ENCODE measurements at regions not wholly inside any gene's neighbourhood (a gene's known extent, or its start where the extent isn't known, plus 50 kb on each side); places are given as distances from the start of the nearest gene placed in this dataset.

DNA sequence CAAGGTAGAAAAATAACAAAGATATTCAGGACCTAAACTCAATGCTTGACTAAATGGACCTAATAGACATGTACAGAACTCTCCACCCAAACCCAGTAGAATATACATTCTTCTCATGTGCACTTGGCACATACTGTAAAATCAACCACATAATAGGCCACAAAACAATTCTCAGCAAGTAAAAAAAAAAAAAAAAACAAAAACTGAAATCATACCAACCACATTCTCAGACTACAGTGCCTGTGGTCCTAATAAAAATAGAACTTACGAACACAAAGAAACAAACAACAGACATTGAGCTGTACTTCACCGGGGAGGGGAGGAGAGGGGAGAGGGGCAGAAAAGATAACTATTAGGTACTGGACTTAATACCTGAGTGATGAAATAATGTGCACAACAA lies 114.1 kb upstream of the CD180 start:
- no peak for DNase-seq

DNA sequence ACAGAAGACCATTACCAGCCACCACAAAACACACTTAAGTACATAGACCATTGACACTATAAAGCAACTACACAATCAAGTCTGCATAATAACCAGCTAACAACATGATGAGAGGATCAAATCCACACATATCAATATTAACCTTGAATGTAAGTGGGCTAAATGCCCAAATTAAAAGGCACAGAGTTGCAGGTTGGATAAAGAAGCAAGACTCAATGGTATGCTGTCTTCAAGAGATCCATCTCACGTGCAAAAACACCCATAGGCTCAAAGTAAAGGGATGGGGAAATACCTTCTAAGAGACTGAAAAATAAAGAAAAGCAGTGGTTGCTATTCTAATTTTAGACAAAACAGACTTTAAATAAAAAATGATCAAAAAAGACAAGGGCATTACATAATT lies 113.6 kb upstream of the CD180 start:
- no peak for DNase-seq

DNA sequence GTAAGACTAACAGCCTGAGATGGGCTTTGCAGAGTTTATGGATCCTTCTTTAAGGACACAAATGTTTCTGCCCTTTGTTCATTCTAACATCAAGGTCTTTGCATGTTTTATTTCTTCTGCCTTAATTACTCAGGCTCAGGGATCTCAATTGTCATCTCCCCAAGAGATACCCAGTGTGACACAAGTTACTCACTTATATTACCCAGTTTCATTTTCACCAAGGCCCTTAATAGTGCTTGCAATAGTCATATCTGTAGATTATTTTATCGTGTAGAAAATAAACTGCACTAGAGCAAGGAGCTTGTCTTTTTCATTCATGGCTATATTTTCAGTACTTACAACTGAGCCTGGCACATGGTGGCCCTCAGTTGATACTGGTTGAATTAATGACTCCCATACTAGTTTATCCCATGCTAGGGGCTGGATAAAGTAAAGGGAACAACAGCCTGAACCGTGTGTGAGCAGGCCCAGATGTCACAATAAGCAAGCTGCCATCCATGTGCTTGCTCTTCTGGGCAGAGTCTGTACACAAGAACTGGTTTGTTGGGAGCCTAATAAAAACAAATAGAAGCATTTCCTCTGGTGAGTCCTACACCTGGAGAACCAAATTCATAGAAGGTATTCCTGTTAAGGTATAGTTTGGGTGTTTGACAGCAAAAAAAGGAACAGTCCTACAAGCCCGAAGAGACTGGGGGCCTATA lies 112.5 kb upstream of the CD180 start:
- no peak for DNase-seq

DNA sequence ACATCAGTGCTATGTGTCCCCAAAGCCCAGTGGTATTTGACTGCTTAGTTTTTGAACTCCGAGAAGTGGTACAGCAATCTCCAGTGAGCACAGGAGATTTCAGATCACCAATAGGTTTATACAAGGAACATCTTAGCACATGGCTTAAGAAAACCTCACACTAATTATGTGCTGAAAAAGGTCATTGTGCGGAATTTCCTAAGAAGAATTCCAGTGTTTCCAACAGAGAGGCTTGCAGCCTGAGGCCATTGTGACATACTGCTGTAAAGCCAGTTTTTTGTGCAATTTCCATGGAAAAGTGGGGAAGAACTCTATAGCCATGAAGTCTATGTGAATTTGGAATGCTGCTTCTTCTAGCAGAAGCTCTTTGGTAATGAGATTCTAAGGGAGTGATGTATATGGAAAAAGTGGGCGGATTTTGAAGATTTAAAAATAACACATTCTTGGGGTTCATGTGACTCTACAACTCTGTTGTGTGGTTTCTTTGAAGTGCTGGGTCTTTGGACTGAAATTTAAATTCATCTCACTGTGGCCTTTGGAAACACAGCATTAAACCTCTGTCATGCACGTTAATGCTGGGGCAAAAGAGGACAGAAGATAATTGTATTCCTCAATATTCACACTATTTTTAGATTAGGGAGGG lies 110.5 kb upstream of the CD180 start:
- DNase-seq: no peak

- DNase-seq: no peak
Measured at GRCh38 chr5:67305913-67306710, 109.5 kb upstream of the CD180 start.

DNA sequence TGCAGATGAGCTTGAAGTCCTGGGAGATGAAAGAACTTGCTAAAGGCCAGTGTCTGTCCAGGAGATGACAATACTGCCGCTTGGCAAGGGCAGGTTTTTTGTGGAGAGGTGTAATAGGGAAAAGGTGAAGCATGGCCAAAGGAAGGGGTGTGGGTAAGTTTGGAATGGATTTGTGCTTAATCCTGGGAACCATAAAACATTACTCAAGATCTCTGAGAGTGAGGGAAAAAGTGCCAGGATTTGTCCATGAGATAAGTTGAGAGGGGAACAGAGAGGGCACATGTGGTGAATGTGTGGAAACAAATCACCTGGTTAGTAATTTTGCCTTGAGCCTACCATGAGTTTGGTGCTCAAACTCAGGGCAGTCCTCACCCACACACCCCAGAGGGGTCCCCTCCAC lies 108.8 kb upstream of the CD180 start:
- no peak for DNase-seq

DNA sequence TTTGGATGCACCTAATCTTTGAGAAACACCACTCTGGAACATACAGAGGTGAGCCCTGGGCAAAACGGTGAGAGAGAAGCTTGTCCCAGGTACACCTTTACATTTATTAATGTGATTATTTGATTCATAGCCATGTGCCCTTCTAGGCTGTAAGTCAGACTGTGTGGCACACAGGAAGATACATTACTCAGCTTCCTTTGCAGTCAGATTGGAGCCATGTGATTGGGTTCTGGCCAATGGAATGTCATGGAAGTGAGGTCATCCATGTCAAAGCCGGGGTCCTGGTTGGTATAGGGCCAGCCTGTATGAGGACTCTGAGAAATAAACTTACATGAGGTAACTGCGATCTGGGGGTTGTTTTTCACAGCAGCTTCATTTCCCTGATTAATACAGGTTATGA lies 106.8 kb upstream of the CD180 start:
- DNase-seq: no peak

DNA sequence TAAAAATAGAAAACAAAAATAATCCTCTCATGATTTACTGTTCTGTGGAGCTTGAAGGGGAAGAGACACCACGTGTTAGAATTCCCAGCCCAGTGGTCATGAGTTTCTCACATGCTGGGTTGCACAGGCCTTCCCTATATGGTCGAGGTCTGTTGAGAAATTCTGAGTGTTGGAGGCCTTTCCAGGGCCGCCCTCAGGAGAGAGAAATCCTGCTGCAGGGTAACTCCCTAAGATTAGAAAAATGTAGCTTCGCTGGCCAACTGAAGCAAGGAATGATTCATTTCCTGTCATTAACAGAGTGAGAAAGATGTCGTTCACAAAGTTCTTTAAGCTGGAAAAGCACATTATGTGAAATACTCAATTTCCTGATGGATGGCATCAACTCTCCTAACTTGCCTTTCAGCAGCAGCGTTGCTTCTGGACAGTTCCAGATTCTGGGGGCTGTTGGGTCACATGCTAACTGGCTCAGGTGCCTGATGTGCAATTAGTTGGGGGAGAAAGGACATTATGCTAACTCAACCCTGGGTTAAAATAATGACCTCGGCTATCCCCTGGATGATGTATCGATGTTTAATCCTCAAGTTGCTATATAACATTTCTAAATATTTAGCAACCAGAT lies 104.8 kb upstream of the CD180 start:
- no peak for DNase-seq

GRCh38 chr5:67300326-67300725 lies 103.7 kb upstream of the CD180 start:
- DNase-seq: no peak

DNA sequence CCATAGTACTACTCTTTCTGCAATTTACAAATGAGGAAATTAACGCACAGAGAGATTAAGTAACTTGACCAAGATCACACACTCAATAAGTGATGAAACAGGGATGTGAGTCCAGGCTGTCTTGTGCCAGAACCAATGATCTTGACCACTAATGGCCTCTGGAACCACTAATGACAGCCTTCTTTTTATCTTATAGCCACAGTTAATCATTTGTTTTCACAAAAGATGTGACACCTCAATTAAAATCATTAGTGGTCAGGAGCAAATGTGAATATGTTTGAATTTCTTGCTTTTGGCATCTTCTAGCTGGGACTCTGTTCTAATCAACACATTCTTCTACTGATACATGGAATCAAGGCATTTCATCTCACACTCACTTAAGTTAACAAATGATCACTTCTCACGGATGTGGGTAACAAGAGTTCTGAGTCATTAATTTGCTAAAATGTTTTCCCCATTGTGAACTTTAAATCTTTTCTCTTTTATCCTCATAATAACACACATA lies 102.7 kb upstream of the CD180 start:
- no peak for DNase-seq

GRCh38 chr5:67297802-67298532 lies 101.4 kb upstream of the CD180 start:
- DNase-seq: no peak

- no peak for DNase-seq
Measured at GRCh38 chr5:67297376-67297775, 100.8 kb upstream of the CD180 start.

- DNase-seq: no peak
Measured at GRCh38 chr5:67294266-67294938, 97.8 kb upstream of the CD180 start.

DNA sequence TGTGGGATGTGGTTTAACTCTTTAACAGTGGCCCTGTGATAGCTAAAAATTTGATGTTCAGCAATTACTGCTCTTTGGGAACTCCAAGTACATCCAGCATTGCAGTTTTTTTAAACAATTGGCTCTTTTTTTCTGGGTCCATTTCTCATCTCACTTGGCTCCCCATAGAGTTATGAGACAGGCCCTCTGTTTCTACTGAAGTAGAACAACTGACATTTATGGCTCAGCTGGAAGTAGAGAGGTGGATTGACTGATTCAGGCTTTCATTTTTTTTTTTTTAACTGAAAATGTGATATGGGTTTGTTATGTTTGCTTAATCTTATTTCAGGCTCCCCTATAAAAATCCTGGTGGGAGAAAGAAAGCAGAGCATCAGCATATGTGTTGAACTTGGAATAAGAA lies 96.6 kb upstream of the CD180 start:
- DNase-seq: no peak

GRCh38 chr5:67292201-67292940 lies 95.8 kb upstream of the CD180 start:
- DNase-seq: no peak

- no peak for DNase-seq
Measured at GRCh38 chr5:67291671-67292070, 95.1 kb upstream of the CD180 start.

GRCh38 chr5:67291066-67291465 lies 94.5 kb upstream of the CD180 start:
- no peak for DNase-seq

GRCh38 chr5:67290655-67291054 lies 94.1 kb upstream of the CD180 start:
- no peak for DNase-seq

DNA sequence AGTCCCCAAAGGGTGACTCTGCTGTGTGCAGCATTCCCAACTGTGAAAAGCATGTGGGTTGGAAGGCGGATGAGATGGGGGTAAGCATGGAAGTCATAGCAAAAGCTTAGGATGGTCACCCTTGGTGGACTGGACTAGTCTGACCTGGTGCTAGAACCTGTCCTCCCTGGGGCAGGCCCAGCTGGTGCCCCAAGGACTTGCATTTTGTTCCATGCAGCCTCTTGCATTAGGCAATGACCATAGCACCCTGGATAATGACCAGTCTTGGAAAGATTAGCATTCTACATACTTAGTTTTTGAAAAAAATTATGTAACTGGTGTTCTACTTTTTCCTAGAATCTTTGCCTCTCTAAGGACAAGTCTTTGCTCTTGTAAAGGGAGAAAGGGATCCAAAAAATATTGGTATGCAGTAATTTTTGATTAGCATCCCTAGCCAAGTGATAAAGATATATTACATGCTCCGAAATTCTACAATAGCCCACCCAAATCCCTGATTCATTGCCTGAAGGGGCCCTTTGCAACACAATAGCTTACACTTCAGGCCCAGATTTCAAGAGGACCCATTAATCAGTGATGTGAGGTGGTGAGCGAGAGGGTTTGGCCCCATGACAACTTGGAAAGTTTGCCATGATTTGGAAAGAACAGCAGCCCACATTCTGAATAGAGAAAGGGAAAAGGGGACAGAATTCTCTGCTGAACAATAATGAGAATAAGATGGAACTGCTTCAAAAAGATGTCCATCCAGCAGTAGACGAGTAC lies 93.3 kb upstream of the CD180 start:
- DNase-seq: no peak

- no peak for DNase-seq
Measured at GRCh38 chr5:67287510-67288268, 91.1 kb upstream of the CD180 start.
